Esophagus muscularis mucosa (tissue), 4 donors: ENCODE measurements at regions not wholly inside any gene's neighbourhood (a gene's known extent, or its start where the extent isn't known, plus 50 kb on each side); places are given as distances from the start of the nearest gene placed in this dataset.
"Not testable (repeated sequence)": the region's sequence is repeated elsewhere in the genome, so short reads cannot be mapped to it uniquely, and the experiment has no call there.

Experiments
- DNase-seq: peaks from one replicate; pipeline ENCODE4 v3.0.0-alpha.2; 2017; ENCODE audit errors: extremely low spot score
- H3K27ac ChIP-seq, 4 donors: fragments of 200-600 bp; sonication (generic); replicated peaks in 1 of 4; 1 replicate in 3 of 4; 2 replicates in 1 of 4; pipeline ENCODE4 v1.5.1; 2016 to 2019; ENCODE audit warnings: mild to moderate bottlenecking in 1 of 4
- H3K27me3 ChIP-seq, 4 donors: fragments of 200-600 bp; sonication (generic); one replicate each; pipeline versions ENCODE4 v1.5.1 to v1.6.0; 2016 to 2019
- H3K36me3 ChIP-seq, 4 donors: fragments of 200-600 bp; sonication (generic); one replicate each; pipeline ENCODE4 v1.5.1; 2016 to 2019
- H3K4me1 ChIP-seq, 4 donors: fragments of 200-600 bp; sonication (generic); one replicate each; pipeline ENCODE4 v1.5.1; 2016 to 2019
- H3K4me3 ChIP-seq, 4 donors: fragments of 200-600 bp; sonication (generic); 1 replicate in 2 of 4; 2 replicates in 2 of 4; pipeline ENCODE4 v1.5.1; 2016 to 2019; ENCODE audit warnings: mild to moderate bottlenecking in 4 of 4, moderate library complexity in 1 of 4
- H3K9me3 ChIP-seq, 4 donors: fragments of 200-600 bp; sonication (generic); 1 replicate in 3 of 4; 2 replicates in 1 of 4; pipeline ENCODE4 v1.5.1; 2016 to 2019
- EP300 ChIP-seq: sonication (generic); formaldehyde crosslinking; IDR thresholded peaks from one replicate; pipeline ENCODE4 v1.6.1; 2017; ENCODE audit warnings: antibody characterized with exemption
- POLR2A ChIP-seq: fragments of 450-650 bp; IDR thresholded peaks from one replicate; pipeline ENCODE4 v1.6.1; 2017; ENCODE audit warnings: antibody characterized with exemption, moderate library complexity, mild to moderate bottlenecking, low read depth
- POLR2AphosphoS5 ChIP-seq, 2 donors: sonication (generic); formaldehyde crosslinking; IDR thresholded peaks; one replicate each; pipeline ENCODE4 v1.6.1; 2017; ENCODE audit warnings: antibody characterized with exemption in 2 of 2
- WGBS: methylation state at CpG from one replicate; pipeline ENCODE4 v1.1.5; 2018; 5-methylcytosine and 5-hydroxymethylcytosine counted together
- intact Hi-C: fragments of 100-400 bp; cut with DNase I; formaldehyde crosslinking; loops from one replicate; pipeline ENCODE4 v1.15.1; 2023
- TF ChIP-seq, protein P1 (sequence below), 3 experiments: fragments of 200-600 bp in 2 of 3; fragments of 450-650 bp in 1 of 3; sonication (generic) in 2 of 3; IDR thresholded peaks; one replicate each; pipeline ENCODE4 v1.5.1; 2017 to 2019; ENCODE audit warnings: antibody characterized with exemption in 3 of 3, mild to moderate bottlenecking in 2 of 3, moderate library complexity in 1 of 3

DNA sequence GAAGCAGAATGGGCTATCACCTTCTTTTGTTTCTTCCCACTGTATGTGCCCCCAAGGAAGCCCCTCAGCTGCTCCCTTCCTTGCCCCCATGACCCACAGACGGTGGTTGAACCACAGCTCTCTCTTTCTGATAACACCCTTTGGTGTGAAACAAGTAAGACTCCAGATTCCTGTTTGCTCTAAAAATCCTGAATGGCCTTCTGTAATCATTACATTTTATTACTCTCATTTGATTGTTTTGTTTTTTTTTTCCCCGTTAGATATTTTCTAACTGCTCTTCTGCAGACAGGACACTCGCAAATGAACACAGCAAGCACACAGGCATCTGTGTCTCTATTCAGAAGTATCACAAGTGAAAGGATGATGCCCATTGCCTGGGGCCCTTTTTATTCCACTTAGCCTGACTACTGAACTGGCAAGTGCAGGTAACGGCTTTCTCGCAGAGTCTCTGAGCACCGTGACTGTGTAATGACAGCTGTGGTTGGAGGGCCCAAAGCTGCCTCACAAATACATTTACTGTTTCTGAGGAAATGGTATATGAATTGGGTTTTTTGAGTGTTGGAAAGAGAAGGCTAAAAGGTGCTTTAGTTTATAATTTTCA lies 59.3 kb downstream of the OXGR1 start:
- intact Hi-C loops, result no loop called here
- TF ChIP-seq POLR2A (no peak), EP300 (no peak), POLR2AphosphoS5 (IDR thresholded peaks at IDR 0.05) (no peak)
- TF ChIP-seq, protein P1, sequence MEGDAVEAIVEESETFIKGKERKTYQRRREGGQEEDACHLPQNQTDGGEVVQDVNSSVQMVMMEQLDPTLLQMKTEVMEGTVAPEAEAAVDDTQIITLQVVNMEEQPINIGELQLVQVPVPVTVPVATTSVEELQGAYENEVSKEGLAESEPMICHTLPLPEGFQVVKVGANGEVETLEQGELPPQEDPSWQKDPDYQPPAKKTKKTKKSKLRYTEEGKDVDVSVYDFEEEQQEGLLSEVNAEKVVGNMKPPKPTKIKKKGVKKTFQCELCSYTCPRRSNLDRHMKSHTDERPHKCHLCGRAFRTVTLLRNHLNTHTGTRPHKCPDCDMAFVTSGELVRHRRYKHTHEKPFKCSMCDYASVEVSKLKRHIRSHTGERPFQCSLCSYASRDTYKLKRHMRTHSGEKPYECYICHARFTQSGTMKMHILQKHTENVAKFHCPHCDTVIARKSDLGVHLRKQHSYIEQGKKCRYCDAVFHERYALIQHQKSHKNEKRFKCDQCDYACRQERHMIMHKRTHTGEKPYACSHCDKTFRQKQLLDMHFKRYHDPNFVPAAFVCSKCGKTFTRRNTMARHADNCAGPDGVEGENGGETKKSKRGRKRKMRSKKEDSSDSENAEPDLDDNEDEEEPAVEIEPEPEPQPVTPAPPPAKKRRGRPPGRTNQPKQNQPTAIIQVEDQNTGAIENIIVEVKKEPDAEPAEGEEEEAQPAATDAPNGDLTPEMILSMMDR (IDR thresholded peaks at IDR 0.05), result no peak
- Histone ChIP-seq H3K4me3 (no peak overlapping the region), H3K36me3 (no peaks in the 10 kb centered on the region), H3K27ac (no peak overlapping the region), H3K27me3 (no peaks in the 10 kb centered on the region), H3K4me1 (no peaks in the 10 kb centered on the region), H3K9me3 (no peaks in the 10 kb centered on the region)
- 63% methylated on average over 6 of the region's 6 CpGs for WGBS
- no peak for DNase-seq

DNA sequence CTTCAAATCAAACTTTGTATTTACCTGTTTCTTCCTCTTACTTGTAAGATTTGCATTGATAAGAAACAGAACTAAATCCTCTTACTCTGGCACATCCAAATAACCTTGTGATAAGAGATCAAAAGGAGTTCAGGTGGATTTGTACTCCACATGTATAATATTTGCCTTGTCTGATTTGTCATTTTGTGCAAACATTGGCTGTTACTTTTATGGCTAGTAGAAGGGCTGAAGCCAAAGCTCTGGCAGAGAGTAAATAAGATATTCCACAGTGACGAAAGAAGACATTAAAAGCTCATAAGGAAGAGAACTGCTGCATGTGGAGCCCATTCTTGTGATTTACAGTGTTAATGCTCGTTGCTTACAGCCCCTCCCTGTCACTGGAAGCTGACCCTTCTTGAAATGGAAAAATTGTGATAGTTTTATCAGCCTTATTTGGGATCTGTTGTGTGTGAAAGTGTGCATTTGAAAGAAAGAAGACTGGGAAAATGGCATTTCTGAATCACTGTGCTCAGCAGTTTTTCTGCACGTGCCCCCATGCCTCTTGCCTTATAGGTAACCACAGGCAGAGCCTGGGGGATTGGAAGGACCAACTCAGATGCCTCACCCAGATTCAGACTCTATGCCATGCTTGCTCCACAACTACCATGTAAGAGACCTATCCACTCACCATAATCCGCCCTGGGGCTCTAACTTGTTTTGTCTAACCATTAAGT lies 68.2 kb downstream of the OXGR1 start:
- peaks cover 0 to 4% (median 1%) of the 10 kb centered on the region in 4 donors for H3K9me3 ChIP-seq
- H3K4me3 ChIP-seq, result no peak overlapping the region
- H3K36me3 ChIP-seq, result no peaks in the 10 kb centered on the region
- no peak overlapping the region for H3K27ac ChIP-seq
- H3K4me1 ChIP-seq, result no peaks in the 10 kb centered on the region
- TF ChIP-seq POLR2A, result no peak
- no peak for TF ChIP-seq EP300
- no peak for TF ChIP-seq POLR2AphosphoS5 (IDR thresholded peaks at IDR 0.05)
- TF ChIP-seq, protein P1 (IDR thresholded peaks at IDR 0.05), result no peak
- H3K27me3 ChIP-seq, result no peaks in the 10 kb centered on the region
- no peak for DNase-seq
- intact Hi-C loops, result no loop called here
- WGBS, result 52% methylated on average over 4 of the region's 4 CpGs

GRCh38 chr13:96925477-96925876 lies 68.8 kb downstream of the OXGR1 start:
- Histone ChIP-seq H3K4me3 (no peak overlapping the region), H3K4me1 (no peaks in the 10 kb centered on the region), H3K27ac (no peak overlapping the region), H3K27me3 (no peaks in the 10 kb centered on the region), H3K36me3 (no peaks in the 10 kb centered on the region), H3K9me3 (peaks cover 0 to 7% (median 2%) of the 10 kb centered on the region in 4 donors)
- 74% methylated on average over 2 of the region's 2 CpGs for WGBS
- no peak for DNase-seq
- intact Hi-C loops, result no loop called here
- no peak for TF ChIP-seq POLR2AphosphoS5 (IDR thresholded peaks at IDR 0.05)
- TF ChIP-seq, protein P1 (IDR thresholded peaks at IDR 0.05), result no peak
- no peak for TF ChIP-seq EP300
- TF ChIP-seq POLR2A, result no peak

GRCh38 chr13:96918861-96919631 lies 75.2 kb downstream of the OXGR1 start:
- H3K27ac ChIP-seq, DNase-seq, H3K36me3 ChIP-seq, H3K9me3 ChIP-seq, intact Hi-C loops, H3K4me3 ChIP-seq, H3K4me1 ChIP-seq: not testable (repeated sequence)
- peaks cover 0 to 10% (median 0%) of the 10 kb centered on the region in 4 donors for H3K27me3 ChIP-seq
- 76% methylated on average over 2 of the region's 12 CpGs for WGBS

DNA sequence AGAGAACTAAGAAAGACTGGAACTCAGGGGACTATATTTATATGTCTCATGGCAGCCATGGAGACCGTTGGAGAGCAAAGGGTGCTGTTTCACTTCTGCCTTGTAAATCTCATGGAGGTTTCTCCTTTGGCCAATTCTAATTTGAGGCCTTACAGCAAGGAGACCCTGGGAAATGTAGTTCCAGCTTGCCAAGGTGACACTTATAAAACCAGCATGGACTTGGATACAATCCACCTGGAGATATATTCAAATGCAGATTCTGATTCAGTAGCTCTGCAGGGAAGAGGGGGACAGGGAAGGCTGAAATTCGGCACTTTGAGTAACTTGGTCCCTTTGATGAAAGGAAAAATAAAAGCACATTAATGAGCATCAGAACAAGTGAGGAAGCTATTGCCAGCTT lies 90.0 kb downstream of the OXGR1 start:
- Histone ChIP-seq H3K27me3 (no peaks in the 10 kb centered on the region), H3K4me3 (no peak overlapping the region), H3K36me3 (no peaks in the 10 kb centered on the region), H3K27ac (no peak overlapping the region), H3K9me3 (no peaks in the 10 kb centered on the region), H3K4me1 (no peaks in the 10 kb centered on the region)
- intact Hi-C loops, result no loop called here
- TF ChIP-seq POLR2AphosphoS5 (IDR thresholded peaks at IDR 0.05), result no peak
- no peak for TF ChIP-seq EP300
- TF ChIP-seq POLR2A, result no peak
- TF ChIP-seq, protein P1 (IDR thresholded peaks at IDR 0.05), result no peak
- DNase-seq, result no peak
- WGBS, result 70% methylated on average over 2 of the region's 2 CpGs
